Mesodermal cell (in vitro differentiated cells): ENCODE measurements at regions not wholly inside any gene's neighbourhood (a gene's known extent, or its start where the extent isn't known, plus 50 kb on each side); places are given as distances from the start of the nearest gene placed in this dataset.
"Not testable (repeated sequence)": the region's sequence is repeated elsewhere in the genome, so short reads cannot be mapped to it uniquely, and the experiment has no call there.

Source experiments
- H3K27ac ChIP-seq: 2 replicates; pipeline ENCODE4 v1.7.0; 2013; ENCODE audit warnings: mild to moderate bottlenecking, low read depth, low read length, moderate library complexity; ENCODE audit not compliant: severe bottlenecking
- H3K36me3 ChIP-seq: 2 replicates; pipeline ENCODE4 v1.7.1; 2013; ENCODE audit warnings: mild to moderate bottlenecking, low read length, moderate library complexity; ENCODE audit not compliant: control insufficient read depth, insufficient read depth
- H3K4me1 ChIP-seq: one replicate; pipeline ENCODE4 v1.7.1; 2013; ENCODE audit warnings: mild to moderate bottlenecking, low read length; ENCODE audit not compliant: insufficient read depth, control insufficient read depth, poor library complexity, severe bottlenecking
- H3K4me3 ChIP-seq: 2 replicates; pipeline ENCODE4 v1.7.0; 2013; ENCODE audit warnings: low read length, control low read depth, mild to moderate bottlenecking; ENCODE audit not compliant: insufficient read depth, poor library complexity, severe bottlenecking; ENCODE audit errors: extremely low read depth
- H3K9me3 ChIP-seq: 2 replicates; pipeline ENCODE4 v1.7.1; 2013; ENCODE audit warnings: mild to moderate bottlenecking, low read length, moderate library complexity; ENCODE audit not compliant: control insufficient read depth
- WGBS, 2 experiments: methylation state at CpG; one replicate each; pipeline ENCODE4 v1.1.5; 2013; ENCODE audit warnings: missing lambda C conversion rate in 2 of 2; ENCODE audit not compliant: insufficient coverage in 2 of 2; 5-methylcytosine and 5-hydroxymethylcytosine counted together

GRCh38 chr5:117357886-117358285 lies 783.3 kb upstream of the SEMA6A start:
- Histone ChIP-seq H3K4me1 (no peaks in the 10 kb centered on the region), H3K4me3 (no peak overlapping the region), H3K36me3 (no peaks in the 10 kb centered on the region), H3K27ac (no peak overlapping the region), H3K9me3 (no peaks in the 10 kb centered on the region)
- whole genome bisulfite sequencing, 2 experiments = 100% methylated on average over 2 of the region's 3 CpGs; no CpG with 5 or more reads in 1 of the 2 experiments

- H3K36me3 ChIP-seq = no peaks in the 10 kb centered on the region
- WGBS, 2 experiments = no CpG with 5 or more reads among the region's 2 CpGs
- H3K4me1 ChIP-seq = no peaks in the 10 kb centered on the region
- H3K27ac ChIP-seq = no peak overlapping the region
- H3K4me3 ChIP-seq = no peak overlapping the region
- H3K9me3 ChIP-seq = no peaks in the 10 kb centered on the region
Measured at GRCh38 chr5:117347280-117347679, 772.7 kb upstream of the SEMA6A start.

GRCh38 chr5:117343726-117344125 lies 769.1 kb upstream of the SEMA6A start:
- 62 to 82% methylated on average over 6 to 7 of the region's 13 CpGs for WGBS, 2 experiments
- H3K4me1 ChIP-seq, H3K9me3 ChIP-seq, H3K27ac ChIP-seq, H3K4me3 ChIP-seq, H3K36me3 ChIP-seq: not testable (repeated sequence)

- WGBS, 2 experiments = 85 to 97% methylated on average over 3 of the region's 4 CpGs
- Histone ChIP-seq H3K27ac (no peak overlapping the region), H3K9me3 (no peaks in the 10 kb centered on the region), H3K36me3 (no peaks in the 10 kb centered on the region), H3K4me1 (no peaks in the 10 kb centered on the region), H3K4me3 (no peak overlapping the region)
Measured at GRCh38 chr5:117337064-117337749, 762.6 kb upstream of the SEMA6A start.

GRCh38 chr5:117336208-117336607 lies 761.6 kb upstream of the SEMA6A start:
- Histone ChIP-seq H3K9me3 (no peaks in the 10 kb centered on the region), H3K4me1 (no peaks in the 10 kb centered on the region), H3K4me3 (no peak overlapping the region), H3K27ac (no peak overlapping the region), H3K36me3 (no peaks in the 10 kb centered on the region)
- WGBS, 2 experiments = 89 to 100% methylated on average over 2 of the region's 3 CpGs

GRCh38 chr5:117333011-117333410 lies 758.4 kb upstream of the SEMA6A start:
- H3K36me3 ChIP-seq = no peaks in the 10 kb centered on the region
- H3K27ac ChIP-seq = no peak overlapping the region
- no peaks in the 10 kb centered on the region for H3K4me1 ChIP-seq
- 89 to 91% methylated on average over 3 of the region's 3 CpGs for WGBS, 2 experiments
- H3K4me3 ChIP-seq = no peak overlapping the region
- no peaks in the 10 kb centered on the region for H3K9me3 ChIP-seq

GRCh38 chr5:117332341-117332740 lies 757.7 kb upstream of the SEMA6A start:
- no peaks in the 10 kb centered on the region for H3K36me3 ChIP-seq
- H3K27ac ChIP-seq = no peak overlapping the region
- peaks cover 2% of the 10 kb centered on the region for H3K4me1 ChIP-seq
- no peak overlapping the region for H3K4me3 ChIP-seq
- no peaks in the 10 kb centered on the region for H3K9me3 ChIP-seq
- 75 to 92% methylated on average over 1 of the region's 1 CpG for WGBS, 2 experiments

- H3K36me3 ChIP-seq = no peaks in the 10 kb centered on the region
- H3K9me3 ChIP-seq = no peaks in the 10 kb centered on the region
- no peak overlapping the region for H3K27ac ChIP-seq
- WGBS, 2 experiments = 67 to 80% methylated on average over 1 of the region's 1 CpG
- H3K4me3 ChIP-seq = no peak overlapping the region
- peaks cover 6% of the 10 kb centered on the region for H3K4me1 ChIP-seq
Measured at GRCh38 chr5:117327511-117327910, 752.9 kb upstream of the SEMA6A start.

GRCh38 chr5:117326997-117327396 lies 752.4 kb upstream of the SEMA6A start:
- Histone ChIP-seq H3K27ac (no peak overlapping the region), H3K9me3 (no peaks in the 10 kb centered on the region), H3K36me3 (no peaks in the 10 kb centered on the region), H3K4me1 (peaks cover 6% of the 10 kb centered on the region), H3K4me3 (no peak overlapping the region)
- WGBS, 2 experiments = 100% methylated on average over 2 of the region's 2 CpGs; no CpG with 5 or more reads in 1 of the 2 experiments

- no peak overlapping the region for H3K4me3 ChIP-seq
- H3K27ac ChIP-seq = no peak overlapping the region
- 85 to 90% methylated on average over 2 of the region's 2 CpGs for WGBS, 2 experiments
- H3K9me3 ChIP-seq = no peaks in the 10 kb centered on the region
- no peaks in the 10 kb centered on the region for H3K36me3 ChIP-seq
- no peaks in the 10 kb centered on the region for H3K4me1 ChIP-seq
Measured at GRCh38 chr5:117318528-117318927, 743.9 kb upstream of the SEMA6A start.

- no peaks in the 10 kb centered on the region for H3K9me3 ChIP-seq
- H3K27ac ChIP-seq = no peak overlapping the region
- no peak overlapping the region for H3K4me3 ChIP-seq
- 90% methylated on average over 2 of the region's 4 CpGs; no CpG with 5 or more reads in 1 of the 2 experiments for WGBS, 2 experiments
- no peaks in the 10 kb centered on the region for H3K36me3 ChIP-seq
- H3K4me1 ChIP-seq = no peaks in the 10 kb centered on the region
Measured at GRCh38 chr5:117315170-117315569, 740.5 kb upstream of the SEMA6A start.
